WTC11 (cell line): ENCODE measurements at regions not wholly inside any gene's neighbourhood (a gene's known extent, or its start where the extent isn't known, plus 50 kb on each side); places are given as distances from the start of the nearest gene placed in this dataset.

Source experiments
- ATF2 ChIP-seq: sonication (generic); formaldehyde crosslinking; IDR thresholded peaks from 2 replicates; pipeline ENCODE4 v1.8.1; 2022; ENCODE audit warnings: low read depth, missing genetic modification reagents, borderline replicate concordance
- CDX4 ChIP-seq: fragments of 250-450 bp; sonication (Bioruptor Pico); IDR thresholded peaks from 2 replicates; pipeline ENCODE4 v1.9.0; 2021; ENCODE audit warnings: moderate library complexity, mild to moderate bottlenecking, inconsistent platforms, borderline replicate concordance
- CTCF ChIP-seq: fragments of 200-600 bp; IDR thresholded peaks from 2 replicates; pipeline ENCODE4 v1.8.0; 2022; ENCODE audit warnings: antibody characterized with exemption
- ESRRA ChIP-seq: sonication (generic); formaldehyde crosslinking; IDR thresholded peaks from 2 replicates; pipeline ENCODE4 v1.8.1; 2022; ENCODE audit warnings: mild to moderate bottlenecking, missing genetic modification reagents, borderline replicate concordance
- SP1 ChIP-seq: sonication (generic); formaldehyde crosslinking; conservative IDR thresholded peaks from 2 replicates; pipeline ENCODE4 v1.8.1; 2022; ENCODE audit warnings: missing genetic modification reagents

- TF ChIP-seq ATF2 (CRISPR knock-in tag) (no peak), CDX4 (CRISPR knock-in tag) (no peak), CTCF (no peak), SP1 (CRISPR knock-in tag) (no peak), ESRRA (CRISPR knock-in tag) (no peak)
Measured at GRCh38 chr5:24208686-24209106, 436.1 kb downstream of the CDH10 start.
